ENCODE measurements at regions not wholly inside any gene's neighbourhood (a gene's known extent, or its start where the extent isn't known, plus 50 kb on each side); places are given as distances from the start of the nearest gene placed in this dataset.

DNA sequence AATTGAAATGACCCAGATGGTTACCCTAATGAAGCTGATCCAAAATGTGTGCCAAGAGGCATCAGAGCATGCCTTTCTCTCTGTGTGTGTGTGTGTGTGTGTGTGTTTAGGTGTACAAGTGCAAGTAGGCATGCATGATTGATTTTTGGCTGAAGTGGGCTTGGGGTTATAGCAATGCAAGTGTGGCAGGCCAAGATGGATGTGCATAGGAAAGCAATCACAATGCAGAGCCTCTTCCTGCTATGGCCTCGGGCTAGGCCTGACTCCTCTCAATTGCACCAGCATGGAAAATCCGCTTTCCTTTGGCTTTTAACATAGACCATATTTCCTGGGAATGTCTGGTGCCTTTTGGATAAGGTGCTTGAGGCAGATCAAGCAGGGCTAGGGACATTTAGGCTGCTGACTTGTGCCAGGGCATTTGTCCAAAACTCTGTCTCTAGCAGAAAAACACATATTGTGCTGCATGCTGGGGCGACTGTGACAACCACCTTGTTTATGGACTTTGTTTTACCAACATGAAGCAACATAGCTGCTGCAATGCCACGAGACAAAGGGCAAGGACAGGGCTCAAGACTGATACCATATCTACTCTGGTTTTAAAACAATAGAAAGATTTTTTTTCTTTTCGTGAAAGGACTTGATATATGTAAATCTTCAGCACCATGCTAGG lies 395.7 kb downstream of the RAPGEF2 start:
- DNase-seq: no peak
- no peak for TF ChIP-seq GATA1 (IDR thresholded peaks at IDR 0.05; ENCODE audit: low read depth, low read length)
- TF ChIP-seq POLR2A (IDR thresholded peaks at IDR 0.05; ENCODE audit: low read length): no peak

DNA sequence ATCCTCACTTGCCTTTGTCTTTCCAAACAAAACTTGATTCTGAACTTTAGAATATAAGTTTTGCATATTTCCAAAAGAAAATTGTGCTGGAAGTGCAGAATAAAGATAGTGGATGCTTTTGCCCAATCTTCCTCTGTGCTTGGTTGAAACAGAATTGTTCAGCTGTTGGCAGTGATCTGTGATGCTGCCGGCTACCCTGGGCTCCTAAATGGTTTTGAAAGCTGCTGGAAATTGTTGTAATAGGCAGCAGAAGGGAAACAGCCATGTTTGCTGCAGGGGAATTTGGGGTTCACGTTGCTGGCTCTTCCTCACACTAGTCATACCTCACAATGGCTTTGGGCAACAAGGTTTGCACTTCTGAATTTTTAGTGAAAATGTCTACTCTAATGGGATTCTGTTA lies 398.0 kb downstream of the RAPGEF2 start:
- no peak for TF ChIP-seq GATA1 (IDR thresholded peaks at IDR 0.05; ENCODE audit: low read depth, low read length)
- TF ChIP-seq POLR2A (IDR thresholded peaks at IDR 0.05; ENCODE audit: low read length): no peak
- no peak for DNase-seq

DNA sequence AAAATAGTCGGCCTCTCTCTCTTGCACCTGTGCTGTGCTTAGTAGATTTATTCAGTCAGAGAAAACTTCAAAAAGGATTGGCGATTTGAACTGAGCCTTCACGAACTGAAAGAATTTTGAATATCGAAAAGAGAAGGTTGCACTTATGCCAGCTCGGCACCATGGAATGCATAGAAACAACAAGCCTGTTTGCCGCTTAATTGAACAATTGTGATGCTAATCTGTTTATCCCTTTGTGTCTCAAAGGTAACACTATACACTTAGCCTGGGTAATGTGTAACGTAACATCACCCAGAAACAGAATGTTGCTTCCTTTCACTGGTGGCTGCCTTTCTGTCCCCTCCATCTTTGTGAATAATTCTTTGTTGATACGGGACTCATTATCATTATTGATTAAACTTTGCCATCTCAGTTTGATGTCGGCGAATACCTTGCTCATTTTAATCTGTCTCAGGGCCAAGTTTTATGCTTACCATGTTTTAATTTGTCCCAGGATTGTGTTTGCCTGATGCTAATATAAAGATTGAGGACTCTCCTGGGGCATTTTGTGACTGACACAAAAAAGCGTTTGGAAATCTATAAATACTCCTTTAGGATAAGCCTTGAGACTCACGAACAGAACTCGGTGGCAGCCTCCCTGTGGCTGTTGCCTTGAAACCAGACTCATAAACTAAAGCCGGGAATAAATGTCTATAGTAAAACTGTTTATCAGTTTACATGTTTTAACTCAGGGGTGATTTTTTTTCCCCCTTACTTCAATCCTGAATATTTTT lies 400.5 kb downstream of the RAPGEF2 start:
- TF ChIP-seq GATA1 (IDR thresholded peaks at IDR 0.05; ENCODE audit: low read depth, low read length): no peak
- no peak for TF ChIP-seq POLR2A (IDR thresholded peaks at IDR 0.05; ENCODE audit: low read length)

DNA sequence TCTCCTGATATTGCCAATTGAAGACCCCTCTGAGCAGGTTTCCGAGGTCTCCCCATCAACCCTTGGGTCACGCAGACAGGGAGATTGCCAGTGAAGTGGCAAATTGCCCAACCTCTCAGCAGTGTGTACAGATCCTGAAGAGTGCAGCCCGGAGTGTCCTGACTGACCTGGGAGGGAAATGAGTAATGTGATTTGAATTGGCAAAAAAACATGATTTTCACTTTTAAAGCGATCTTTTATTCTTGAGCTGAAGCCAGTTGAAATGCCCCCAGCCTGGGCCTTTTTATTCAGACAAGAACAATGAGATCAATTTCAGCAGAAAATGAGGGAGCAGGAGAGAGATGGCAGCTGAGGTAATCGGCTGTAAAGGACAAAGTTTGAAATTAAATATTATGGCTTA lies 401.8 kb downstream of the RAPGEF2 start:
- no peak for DNase-seq
- TF ChIP-seq GATA1 (IDR thresholded peaks at IDR 0.05; ENCODE audit: low read depth, low read length): no peak
- no peak for TF ChIP-seq POLR2A (IDR thresholded peaks at IDR 0.05; ENCODE audit: low read length)

More for the DNA sequence above, 400.5 kb downstream of the RAPGEF2 start:
- DNase-seq: no peak

DNA sequence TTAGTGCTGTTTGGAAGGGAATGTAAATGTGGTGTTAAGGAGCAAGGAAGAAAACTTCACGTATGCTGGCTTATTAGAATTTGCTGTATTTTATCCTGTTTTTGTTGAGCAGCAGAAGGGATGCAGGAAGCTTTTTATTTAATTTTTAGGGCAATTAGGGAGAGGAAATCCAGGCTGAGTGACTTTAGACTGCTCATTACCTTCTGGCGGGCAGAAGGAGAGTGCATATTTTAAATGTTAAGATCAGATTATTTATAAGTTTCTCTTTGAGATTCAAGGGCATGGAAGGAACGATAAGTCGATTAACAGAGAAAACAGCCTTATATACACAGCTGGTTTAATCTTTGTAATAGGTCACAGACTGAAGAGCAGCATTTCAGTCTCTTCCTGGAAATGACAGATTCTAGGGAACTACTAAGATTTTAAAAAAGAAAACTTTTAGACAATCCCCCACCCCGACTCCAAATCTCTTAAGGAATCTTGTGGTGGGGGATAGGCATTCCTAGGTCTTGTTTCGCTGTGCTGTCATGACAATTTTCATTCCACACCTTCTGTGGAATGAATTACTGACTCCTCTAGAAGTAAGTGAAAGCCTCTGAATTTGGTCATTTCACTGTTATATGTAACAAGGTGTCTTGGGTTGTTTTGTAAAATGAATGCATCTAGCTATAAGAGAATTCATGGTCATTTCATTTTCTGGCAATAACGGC lies 402.5 kb downstream of the RAPGEF2 start:
- TF ChIP-seq GATA1 (IDR thresholded peaks at IDR 0.05; ENCODE audit: low read depth, low read length): no peak
- TF ChIP-seq POLR2A (IDR thresholded peaks at IDR 0.05; ENCODE audit: low read length): no peak
- no peak for DNase-seq

DNA sequence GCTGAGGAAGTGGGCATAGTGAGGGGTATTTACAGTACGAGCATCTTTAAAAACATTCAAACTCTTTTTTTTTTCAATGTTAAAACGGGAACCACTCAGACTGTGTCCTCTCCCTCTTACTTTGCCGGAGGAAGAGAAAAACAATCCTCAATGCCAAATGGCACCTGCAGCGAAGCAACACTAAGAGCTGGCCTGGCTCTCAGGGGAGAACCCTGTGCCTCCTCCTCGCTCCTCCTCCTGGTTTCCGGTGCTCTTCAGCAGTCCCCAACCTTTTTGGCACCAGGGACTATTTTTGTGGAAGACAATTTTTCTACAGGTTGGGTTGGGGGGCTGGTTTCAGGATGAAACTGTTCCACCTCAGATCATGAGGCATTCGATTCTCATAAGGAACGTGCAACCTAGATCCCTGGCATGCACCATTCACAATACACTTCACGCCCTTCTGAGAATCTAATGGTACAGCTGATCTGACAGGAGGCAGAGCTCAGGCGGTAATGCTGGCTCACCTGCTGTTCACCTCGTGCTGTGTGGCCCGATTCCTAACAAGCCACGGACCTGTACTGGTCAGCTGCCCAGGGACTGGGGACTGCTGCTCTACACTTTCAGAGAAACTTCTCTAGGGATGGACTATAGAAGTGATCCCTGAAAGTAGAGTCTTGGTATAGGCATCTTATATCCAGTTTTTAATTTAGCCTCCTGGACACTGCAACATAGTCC lies 404.1 kb downstream of the RAPGEF2 start:
- TF ChIP-seq GATA1 (IDR thresholded peaks at IDR 0.05; ENCODE audit: low read depth, low read length) (no peak), POLR2A (IDR thresholded peaks at IDR 0.05; ENCODE audit: low read length) (no peak)
- no peak for DNase-seq

DNA sequence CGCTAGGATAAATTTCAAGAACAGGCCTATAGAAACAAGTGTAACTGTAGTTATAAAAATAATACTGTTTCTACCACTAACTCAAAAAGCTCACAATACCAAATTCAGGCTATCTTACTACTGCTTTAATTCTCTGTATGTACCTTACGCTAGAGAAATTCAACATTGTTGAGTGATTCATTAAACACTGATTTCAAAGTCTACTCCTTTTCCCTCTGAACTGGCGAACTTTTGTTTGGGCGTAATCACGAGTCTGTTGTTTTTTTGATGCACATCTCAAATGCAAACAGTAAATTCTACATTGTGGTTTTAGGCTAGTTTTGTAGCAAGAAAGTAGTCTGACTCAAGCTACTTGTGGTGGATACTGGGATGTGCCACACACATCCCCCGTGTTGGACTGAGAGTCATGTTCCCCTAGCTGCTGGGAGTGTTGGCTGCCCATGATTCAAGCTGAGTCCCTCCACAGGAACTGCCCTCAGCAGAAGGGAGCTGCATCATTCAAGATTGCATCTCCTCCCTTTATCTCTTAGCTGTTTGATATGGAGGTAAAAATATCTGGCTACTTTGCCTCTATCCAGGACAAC lies 406.1 kb downstream of the RAPGEF2 start:
- TF ChIP-seq POLR2A (IDR thresholded peaks at IDR 0.05; ENCODE audit: low read length) (no peak), GATA1 (IDR thresholded peaks at IDR 0.05; ENCODE audit: low read depth, low read length) (no peak)
- DNase-seq: no peak

DNA sequence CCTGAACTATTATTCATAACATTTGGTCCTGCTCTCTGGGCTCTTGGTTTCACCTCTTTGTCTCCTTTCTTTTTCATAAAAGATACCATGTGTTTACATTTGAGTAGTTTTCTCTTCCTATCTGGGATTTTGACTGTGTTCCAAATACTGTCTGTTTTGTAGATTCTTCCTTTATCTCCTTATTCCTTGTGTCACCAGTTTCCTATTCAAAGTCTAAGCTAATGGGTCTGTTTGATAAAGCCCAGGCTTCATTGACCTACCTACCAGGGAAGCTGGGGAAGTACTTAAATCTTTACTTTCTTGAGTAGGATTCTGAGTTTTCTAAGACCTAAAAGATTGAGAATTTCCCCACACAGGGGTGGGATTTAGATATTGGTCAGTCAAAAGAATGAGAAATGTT lies 409.5 kb downstream of the RAPGEF2 start:
- no peak for DNase-seq
- TF ChIP-seq GATA1 (IDR thresholded peaks at IDR 0.05; ENCODE audit: low read depth, low read length) (no peak), POLR2A (IDR thresholded peaks at IDR 0.05; ENCODE audit: low read length) (no peak)

DNA sequence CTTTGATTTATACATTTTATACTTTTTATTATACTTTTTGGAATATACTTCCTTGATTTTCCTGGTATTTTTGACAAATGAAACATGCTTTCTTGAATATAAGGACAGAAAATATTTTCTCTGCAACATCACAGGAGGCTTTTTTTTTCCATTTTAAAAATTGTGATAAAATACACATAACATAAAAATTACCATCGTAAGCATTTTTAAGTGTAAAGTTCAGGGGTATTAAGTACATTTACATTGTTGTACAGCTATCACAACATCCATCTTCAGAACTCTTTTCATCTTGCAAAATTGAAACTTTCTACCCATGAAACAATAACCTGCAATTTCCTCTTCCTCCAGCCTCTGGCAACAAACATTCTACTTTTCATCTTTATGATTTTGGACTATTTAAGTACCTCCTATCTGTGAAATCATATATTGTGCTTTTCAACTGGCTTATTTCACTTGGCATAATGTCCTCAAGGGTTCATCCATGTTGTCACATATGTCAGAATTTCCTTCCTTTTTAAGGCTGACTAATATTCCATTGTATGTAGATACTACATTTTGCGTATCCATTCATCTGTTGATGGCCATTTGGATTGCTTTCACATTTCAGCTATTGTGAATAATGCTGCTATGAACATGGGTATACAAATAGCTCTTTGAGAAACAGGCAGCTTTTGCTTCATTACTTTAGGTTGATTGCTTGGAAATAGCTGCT lies 412.6 kb downstream of the RAPGEF2 start:
- DNase-seq: no peak
- TF ChIP-seq GATA1 (IDR thresholded peaks at IDR 0.05; ENCODE audit: low read depth, low read length) (no peak), POLR2A (IDR thresholded peaks at IDR 0.05; ENCODE audit: low read length) (no peak)

DNA sequence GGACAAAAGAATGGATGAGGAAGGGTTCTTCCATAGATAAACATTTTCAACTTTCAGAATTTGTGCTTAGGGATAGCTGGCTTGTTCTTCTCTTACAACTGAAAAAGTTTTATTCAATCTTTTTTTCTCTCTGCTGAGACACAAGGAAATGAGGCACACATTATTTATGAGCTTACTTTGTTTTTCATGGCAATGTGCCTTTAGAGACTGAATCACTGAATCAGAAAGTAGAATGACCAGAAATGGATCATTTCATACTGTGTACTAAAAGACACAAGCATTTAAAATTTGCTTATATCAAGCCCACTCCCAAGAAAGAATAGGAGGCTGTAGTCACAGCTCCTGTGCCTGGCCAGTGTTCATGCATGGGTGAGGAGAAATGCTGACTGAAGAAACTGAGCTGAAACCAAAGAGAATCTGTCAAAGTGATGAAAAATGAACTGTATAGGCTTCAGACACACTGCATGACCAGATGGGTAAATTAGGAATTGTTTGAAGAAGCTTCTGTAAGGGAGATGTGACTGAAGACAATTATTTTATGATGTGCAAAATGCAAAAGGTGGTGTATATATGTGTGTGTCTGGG lies 413.8 kb downstream of the RAPGEF2 start:
- no peak for DNase-seq
- TF ChIP-seq POLR2A (IDR thresholded peaks at IDR 0.05; ENCODE audit: low read length): no peak
- no peak for TF ChIP-seq GATA1 (IDR thresholded peaks at IDR 0.05; ENCODE audit: low read depth, low read length)

DNA sequence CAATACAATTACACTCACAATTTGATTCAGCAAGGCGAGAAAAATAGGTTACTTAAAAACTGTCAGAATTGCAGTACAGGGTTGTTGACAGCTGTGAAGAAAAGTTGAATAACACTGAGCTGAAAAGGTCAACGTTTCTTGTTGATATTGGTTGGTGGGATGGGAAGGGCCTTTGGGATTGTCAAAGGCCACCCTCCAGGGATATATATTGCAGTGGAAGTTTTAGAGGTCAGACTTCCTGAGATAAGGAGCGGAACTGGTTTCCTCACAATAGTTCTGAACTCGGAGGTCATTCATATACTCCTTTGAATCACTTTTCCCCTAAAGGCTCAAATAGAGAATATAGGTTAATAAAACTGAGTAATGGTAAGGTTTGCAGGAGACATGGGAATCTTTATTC lies 417.2 kb downstream of the RAPGEF2 start:
- no peak for DNase-seq
- no peak for TF ChIP-seq GATA1 (IDR thresholded peaks at IDR 0.05; ENCODE audit: low read depth, low read length)
- no peak for TF ChIP-seq POLR2A (IDR thresholded peaks at IDR 0.05; ENCODE audit: low read length)

DNA sequence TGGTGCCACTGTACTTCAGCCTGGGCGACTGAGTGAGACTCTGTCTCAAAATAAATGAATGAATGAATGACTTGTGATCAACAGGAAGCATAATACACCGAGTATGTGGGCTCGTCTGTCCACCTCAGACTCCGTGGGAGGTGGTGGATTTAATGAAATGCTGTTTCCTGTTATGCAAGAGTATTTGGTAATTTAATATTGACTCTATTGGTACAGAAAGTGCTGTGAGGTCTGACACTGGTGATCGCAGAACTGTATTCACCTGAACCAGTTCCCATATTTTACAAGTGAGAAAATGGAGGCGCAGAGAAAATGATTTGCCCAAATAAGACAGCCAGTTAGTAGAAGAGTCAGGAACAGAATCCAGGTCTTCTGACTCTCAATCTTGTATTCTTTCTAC lies 423.3 kb downstream of the RAPGEF2 start:
- DNase-seq: no peak
- no peak for TF ChIP-seq GATA1 (IDR thresholded peaks at IDR 0.05; ENCODE audit: low read depth, low read length)
- TF ChIP-seq POLR2A (IDR thresholded peaks at IDR 0.05; ENCODE audit: low read length): no peak

DNA sequence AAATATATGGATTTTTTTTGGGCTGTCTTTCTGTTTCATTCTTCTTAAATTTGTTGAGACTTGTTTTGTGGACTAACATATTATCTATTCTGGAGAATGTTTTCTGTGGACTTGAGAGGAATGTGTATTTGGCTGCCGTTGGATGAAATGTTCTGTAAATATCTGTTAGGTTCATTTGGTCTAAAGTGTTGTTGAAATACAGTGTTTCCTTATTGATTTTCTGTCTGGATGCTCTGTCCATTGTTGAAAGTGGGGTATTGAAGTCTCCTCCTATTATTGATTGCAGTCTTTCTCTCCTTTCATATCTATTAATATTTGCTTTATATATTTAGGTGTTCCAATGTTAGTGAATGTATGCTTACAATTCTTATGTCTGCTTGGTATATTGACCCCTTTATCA lies 431.8 kb downstream of the RAPGEF2 start:
- TF ChIP-seq POLR2A (IDR thresholded peaks at IDR 0.05; ENCODE audit: low read length) (no peak), GATA1 (IDR thresholded peaks at IDR 0.05; ENCODE audit: low read depth, low read length) (no peak)
- no peak for DNase-seq

All from erythroblast (primary cell).